ENCODE measurements at regions not wholly inside any gene's neighbourhood (a gene's known extent, or its start where the extent isn't known, plus 50 kb on each side); places are given as distances from the start of the nearest gene placed in this dataset.

DNA sequence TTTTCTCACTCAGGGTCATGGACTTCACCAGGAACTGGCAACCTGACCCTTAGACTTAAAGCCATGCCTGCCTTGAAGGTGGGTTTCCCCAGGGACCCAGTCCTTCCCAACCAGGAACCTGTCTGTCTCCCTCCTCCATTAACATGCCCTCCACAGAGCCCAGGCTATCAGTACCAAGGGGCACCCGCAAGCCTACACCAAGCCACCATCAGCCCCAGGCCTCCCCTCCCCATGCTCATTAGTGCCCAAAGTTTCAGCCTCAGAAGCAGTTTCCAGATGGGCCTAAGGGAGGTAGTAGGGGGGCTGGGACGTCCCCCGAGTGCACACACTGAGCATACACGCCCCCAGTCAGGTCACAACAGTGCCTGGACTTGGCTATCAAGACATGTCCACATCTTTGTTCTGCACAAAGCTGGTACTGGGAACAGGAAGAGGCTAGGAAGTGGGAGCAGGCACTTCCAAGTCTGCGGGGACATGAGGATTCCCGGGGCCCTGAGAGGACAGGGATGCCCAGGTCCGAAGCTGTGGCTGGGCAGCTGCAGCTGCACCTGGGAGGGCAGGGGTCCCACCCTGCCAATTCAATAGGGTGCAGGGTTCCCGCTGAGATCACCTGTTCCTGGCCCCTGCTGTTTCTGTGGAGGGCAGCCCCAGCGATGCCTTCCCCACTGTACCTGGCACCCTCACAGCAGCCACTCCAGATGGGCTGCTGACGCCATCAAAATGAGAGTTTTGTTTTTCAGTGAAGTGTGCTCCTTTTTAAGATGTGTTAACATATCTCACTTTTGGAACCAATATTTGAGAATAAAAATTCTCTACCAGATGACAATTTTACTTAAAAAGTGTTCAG, 731.4 kb downstream of the NR4A2 start:
- Mint-ChIP-seq H3K27me3 (no peaks in the 10 kb centered on the region), H3K9me3 (peaks cover 13% of the 10 kb centered on the region), H3K4me3 (no peak overlapping the region), H3K4me1 (no peaks in the 10 kb centered on the region), H3K36me3 (ENCODE audit: low read depth) (no peaks in the 10 kb centered on the region), H3K27ac (no peak overlapping the region)
- ChIA-PET POLR2A (no interaction called here), CTCF (no interaction called here)
- ATAC-seq (ENCODE audit: low read depth) = no peak
- intact Hi-C loops (cut with micrococcal nuclease) = no loop called here
- TF ChIP-seq, protein P1, sequence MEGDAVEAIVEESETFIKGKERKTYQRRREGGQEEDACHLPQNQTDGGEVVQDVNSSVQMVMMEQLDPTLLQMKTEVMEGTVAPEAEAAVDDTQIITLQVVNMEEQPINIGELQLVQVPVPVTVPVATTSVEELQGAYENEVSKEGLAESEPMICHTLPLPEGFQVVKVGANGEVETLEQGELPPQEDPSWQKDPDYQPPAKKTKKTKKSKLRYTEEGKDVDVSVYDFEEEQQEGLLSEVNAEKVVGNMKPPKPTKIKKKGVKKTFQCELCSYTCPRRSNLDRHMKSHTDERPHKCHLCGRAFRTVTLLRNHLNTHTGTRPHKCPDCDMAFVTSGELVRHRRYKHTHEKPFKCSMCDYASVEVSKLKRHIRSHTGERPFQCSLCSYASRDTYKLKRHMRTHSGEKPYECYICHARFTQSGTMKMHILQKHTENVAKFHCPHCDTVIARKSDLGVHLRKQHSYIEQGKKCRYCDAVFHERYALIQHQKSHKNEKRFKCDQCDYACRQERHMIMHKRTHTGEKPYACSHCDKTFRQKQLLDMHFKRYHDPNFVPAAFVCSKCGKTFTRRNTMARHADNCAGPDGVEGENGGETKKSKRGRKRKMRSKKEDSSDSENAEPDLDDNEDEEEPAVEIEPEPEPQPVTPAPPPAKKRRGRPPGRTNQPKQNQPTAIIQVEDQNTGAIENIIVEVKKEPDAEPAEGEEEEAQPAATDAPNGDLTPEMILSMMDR (IDR thresholded peaks at IDR 0.05) = no peak
- no peak for DNase-seq

DNA sequence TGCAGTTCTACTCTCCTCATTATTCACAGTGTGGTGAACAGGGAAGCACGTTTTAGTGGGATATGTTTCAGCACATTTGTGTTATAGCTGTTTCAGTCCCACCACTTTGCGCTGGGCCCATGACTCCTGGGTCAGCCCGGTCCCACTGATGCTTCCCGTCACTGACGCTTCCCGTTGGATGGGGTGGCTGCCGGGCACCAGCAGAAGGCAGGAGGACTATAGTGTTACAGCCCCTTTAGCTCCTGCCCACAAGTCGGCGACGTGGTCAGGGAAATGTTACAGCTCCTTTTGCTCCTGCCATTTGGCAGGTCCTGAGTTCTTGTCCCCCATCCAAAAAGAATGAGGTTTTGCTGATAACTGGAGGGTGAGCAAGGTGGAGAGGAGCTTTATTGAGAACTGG, 732.2 kb downstream of the NR4A2 start:
- Mint-ChIP-seq H3K27me3 (no peaks in the 10 kb centered on the region), H3K4me3 (no peak overlapping the region), H3K4me1 (no peaks in the 10 kb centered on the region), H3K36me3 (ENCODE audit: low read depth) (no peaks in the 10 kb centered on the region), H3K27ac (no peak overlapping the region), H3K9me3 (peaks cover 16% of the 10 kb centered on the region)
- no peak for ATAC-seq (ENCODE audit: low read depth)
- no peak for DNase-seq
- POLR2A ChIA-PET = no interaction called here
- CTCF ChIA-PET = no interaction called here
- TF ChIP-seq, protein P1 (IDR thresholded peaks at IDR 0.05) = no peak
- intact Hi-C loops (cut with micrococcal nuclease) = no loop called here

DNA sequence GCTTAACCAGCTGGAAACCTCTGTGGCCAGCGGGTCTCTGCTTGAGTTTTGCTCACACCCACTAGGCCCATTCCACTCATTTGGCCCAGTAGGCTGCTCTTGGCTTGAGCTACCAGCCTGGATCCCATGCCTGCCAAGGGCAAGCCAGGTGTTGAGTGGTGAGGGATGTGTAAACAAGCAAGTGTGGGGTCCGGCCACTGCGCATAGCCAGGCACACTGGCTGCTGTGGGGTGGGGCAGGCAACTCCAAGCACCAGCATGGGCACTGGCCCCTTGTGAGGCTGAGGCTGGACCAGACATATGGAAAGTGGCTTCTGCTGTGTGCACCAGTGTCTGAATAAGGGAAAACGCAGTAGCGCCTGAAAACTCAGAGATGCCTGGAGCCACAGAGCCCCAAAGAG, 732.7 kb downstream of the NR4A2 start:
- CTCF ChIA-PET = no interaction called here

DNA sequence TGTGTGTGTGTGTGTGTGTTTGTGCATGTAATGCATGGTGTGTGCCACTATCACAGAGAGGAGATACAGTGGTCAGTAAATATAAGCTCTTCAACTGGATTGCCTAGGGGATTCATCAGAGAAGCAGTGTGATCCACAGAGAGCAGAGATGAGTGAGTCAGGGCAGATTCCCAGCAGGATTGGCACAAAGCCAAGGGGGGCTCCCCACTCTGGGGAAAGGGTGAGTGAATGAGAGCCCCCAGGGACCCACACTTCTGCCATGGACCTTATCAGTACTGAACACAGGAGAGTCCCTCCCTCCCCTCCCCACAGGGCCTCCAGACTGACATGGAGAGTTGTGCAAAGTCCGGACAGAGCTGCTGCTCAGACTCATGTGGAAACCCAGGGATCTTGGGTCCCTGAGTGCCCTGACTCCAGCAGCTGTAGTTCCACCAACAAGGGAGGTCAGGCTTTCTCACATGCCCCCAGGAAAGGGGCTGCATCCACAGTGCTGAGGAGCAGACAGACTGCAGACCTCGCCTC, 748.8 kb downstream of the NR4A2 start:
- DNase-seq = no peak
- no peaks in the 10 kb centered on the region for H3K4me1 Mint-ChIP-seq
- TF ChIP-seq, protein P1 (IDR thresholded peaks at IDR 0.05) = no peak
- no peaks in the 10 kb centered on the region for H3K36me3 Mint-ChIP-seq (ENCODE audit: low read depth)
- H3K27me3 Mint-ChIP-seq = no peaks in the 10 kb centered on the region
- no peak overlapping the region for H3K27ac Mint-ChIP-seq
- no peak for ATAC-seq (ENCODE audit: low read depth)
- peaks cover 6% of the 10 kb centered on the region for H3K9me3 Mint-ChIP-seq
- CTCF ChIA-PET = no interaction called here
- POLR2A ChIA-PET = no interaction called here
- intact Hi-C loops (cut with micrococcal nuclease) = no loop called here
- no peak overlapping the region for H3K4me3 Mint-ChIP-seq

More for the DNA sequence above, 732.7 kb downstream of the NR4A2 start:
- no peak overlapping the region for H3K27ac Mint-ChIP-seq
- H3K4me1 Mint-ChIP-seq = no peaks in the 10 kb centered on the region
- no peaks in the 10 kb centered on the region for H3K27me3 Mint-ChIP-seq
- no peak overlapping the region for H3K4me3 Mint-ChIP-seq
- DNase-seq = no peak
- ATAC-seq (ENCODE audit: low read depth) = no peak
- TF ChIP-seq, protein P1 (IDR thresholded peaks at IDR 0.05) = no peak
- H3K36me3 Mint-ChIP-seq (ENCODE audit: low read depth) = no peaks in the 10 kb centered on the region
- intact Hi-C loops (cut with micrococcal nuclease) = no loop called here
- H3K9me3 Mint-ChIP-seq = peaks cover 16% of the 10 kb centered on the region
- POLR2A ChIA-PET = no interaction called here

DNA sequence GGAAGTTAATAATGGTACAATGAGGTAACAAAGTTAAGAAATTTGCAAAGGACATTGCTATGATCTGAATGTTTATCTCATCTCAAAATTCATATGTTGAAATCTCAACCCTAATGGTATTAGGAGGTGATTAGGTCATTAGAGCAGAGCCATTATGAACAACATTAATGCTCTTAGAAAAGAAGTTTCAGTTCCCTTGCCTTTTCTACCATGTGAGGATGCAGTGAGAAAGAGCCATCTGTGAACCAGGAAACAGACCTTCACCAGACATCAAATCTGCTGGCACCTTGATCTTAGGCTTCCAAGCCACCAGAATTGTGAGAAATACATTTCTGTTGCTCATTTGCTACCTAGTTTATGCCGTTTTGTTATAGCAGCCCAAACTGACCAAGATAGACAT, 757.6 kb downstream of the NR4A2 start:
- POLR2A ChIA-PET = no interaction called here
- no peak overlapping the region for H3K27ac Mint-ChIP-seq

More for the DNA sequence above, 757.6 kb downstream of the NR4A2 start:
- CTCF ChIA-PET = no interaction called here
- TF ChIP-seq, protein P1 (IDR thresholded peaks at IDR 0.05) = no peak
- Mint-ChIP-seq H3K36me3 (ENCODE audit: low read depth) (no peaks in the 10 kb centered on the region), H3K4me1 (no peaks in the 10 kb centered on the region), H3K9me3 (peaks cover 8% of the 10 kb centered on the region), H3K27me3 (no peaks in the 10 kb centered on the region), H3K4me3 (no peak overlapping the region)
- ATAC-seq (ENCODE audit: low read depth) (no peak), DNase-seq (no peak)
- intact Hi-C loops (cut with micrococcal nuclease) = no loop called here

Measured in activated B cell treated with CpG ODN at 0.5 μM for 24 hours (primary cell).